GM19035 (cell line): ENCODE measurements at regions not wholly inside any gene's neighbourhood (a gene's known extent, or its start where the extent isn't known, plus 50 kb on each side); places are given as distances from the start of the nearest gene placed in this dataset.
"Not testable (repeated sequence)": the region's sequence is repeated elsewhere in the genome, so short reads cannot be mapped to it uniquely, and the experiment has no call there.

Experiments used
- ATAC-seq: cut with Tn5 transposase; IDR thresholded peaks from one replicate; pipeline ENCODE4 v1.9.1; 2021; ENCODE audit not compliant: unreplicated experiment

- no peak for ATAC-seq
These were observed 992.3 kb upstream of the FANCL start for GRCh38 chr2:59233448-59233847.

- ATAC-seq: peak; percentile 87
These were observed 991.5 kb upstream of the FANCL start for GRCh38 chr2:59232394-59233165.

GRCh38 chr2:59226362-59226761 lies 985.2 kb upstream of the FANCL start:
- not testable (repeated sequence) for ATAC-seq

- ATAC-seq: no peak
These were observed 982.6 kb upstream of the FANCL start for GRCh38 chr2:59223742-59224141.

GRCh38 chr2:59217360-59217759 lies 976.2 kb upstream of the FANCL start:
- no peak for ATAC-seq

GRCh38 chr2:59206361-59206760 lies 965.2 kb upstream of the FANCL start:
- no peak for ATAC-seq

GRCh38 chr2:59204040-59204439 lies 962.9 kb upstream of the FANCL start:
- ATAC-seq: no peak

- ATAC-seq: no peak
These were observed 955.4 kb upstream of the FANCL start for GRCh38 chr2:59196491-59196890.

- ATAC-seq: no peak
These were observed 954.7 kb upstream of the FANCL start for GRCh38 chr2:59195851-59196250.

- no peak for ATAC-seq
These were observed 950.7 kb upstream of the FANCL start for GRCh38 chr2:59191781-59192180.

- ATAC-seq: no peak
These were observed 949.4 kb upstream of the FANCL start for GRCh38 chr2:59190518-59190917.

GRCh38 chr2:59184276-59185020 lies 943.3 kb upstream of the FANCL start:
- no peak for ATAC-seq

GRCh38 chr2:59183070-59183469 lies 941.9 kb upstream of the FANCL start:
- ATAC-seq: no peak

- ATAC-seq: no peak
These were observed 941.1 kb upstream of the FANCL start for GRCh38 chr2:59182249-59182648.

GRCh38 chr2:59181347-59181746 lies 940.2 kb upstream of the FANCL start:
- ATAC-seq: no peak

- no peak for ATAC-seq
These were observed 939.5 kb upstream of the FANCL start for GRCh38 chr2:59180621-59181020.

GRCh38 chr2:59180111-59180510 lies 939.0 kb upstream of the FANCL start:
- no peak for ATAC-seq

- no peak for ATAC-seq
These were observed 936.6 kb upstream of the FANCL start for GRCh38 chr2:59177748-59178147.

GRCh38 chr2:59176737-59177136 lies 935.6 kb upstream of the FANCL start:
- peak; percentile 64 for ATAC-seq

GRCh38 chr2:59174536-59175243 lies 933.6 kb upstream of the FANCL start:
- no peak for ATAC-seq

- no peak for ATAC-seq
These were observed 932.2 kb upstream of the FANCL start for GRCh38 chr2:59173325-59173724.

GRCh38 chr2:59171019-59171418 lies 929.9 kb upstream of the FANCL start:
- peak; percentile 62 for ATAC-seq
